ENCODE measurements at regions not wholly inside any gene's neighbourhood (a gene's known extent, or its start where the extent isn't known, plus 50 kb on each side); places are given as distances from the start of the nearest gene placed in this dataset.
"Not testable (repeated sequence)": the region's sequence is repeated elsewhere in the genome, so short reads cannot be mapped to it uniquely, and the experiment has no call there.

DNA sequence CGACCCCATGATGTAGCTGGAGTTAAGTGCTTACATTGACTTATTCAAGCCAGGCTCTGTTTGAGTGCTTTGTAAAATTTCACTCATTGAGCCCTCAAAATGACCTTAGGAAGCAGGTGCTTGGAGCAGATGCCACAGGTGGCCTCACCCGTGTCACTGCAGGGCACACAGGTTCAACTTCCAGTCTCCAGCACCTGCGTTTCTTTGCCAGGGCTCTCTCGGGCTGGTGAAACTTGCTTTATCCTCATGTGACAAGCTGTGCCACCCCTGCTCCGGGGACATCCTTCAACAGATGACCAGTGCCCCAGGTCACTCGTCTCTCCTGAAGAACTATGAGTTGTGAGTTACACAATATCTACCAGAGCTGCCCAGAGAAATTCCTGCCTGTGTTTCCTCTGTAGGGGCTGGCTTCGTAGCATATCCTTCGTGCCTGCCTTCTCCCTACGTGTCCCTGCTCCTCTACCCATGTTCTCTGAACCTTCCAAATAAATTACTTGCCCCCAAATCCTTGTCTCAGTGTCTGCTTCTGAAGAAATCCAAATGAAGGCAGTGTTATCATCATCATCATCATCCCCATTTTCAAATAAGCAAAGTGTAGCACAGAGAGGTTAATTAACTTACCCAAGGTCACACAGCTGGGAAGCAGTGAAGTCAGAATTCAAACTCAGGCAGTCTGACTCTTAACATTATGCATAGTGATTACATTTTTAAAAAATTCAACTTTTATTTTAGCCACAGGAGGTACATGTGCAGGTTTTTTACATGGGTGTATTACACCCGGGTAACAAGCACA is 352.5 kb downstream of the NPIPA8 start:
- no peak for DNase-seq (ENCODE audit: low spot score)

DNA sequence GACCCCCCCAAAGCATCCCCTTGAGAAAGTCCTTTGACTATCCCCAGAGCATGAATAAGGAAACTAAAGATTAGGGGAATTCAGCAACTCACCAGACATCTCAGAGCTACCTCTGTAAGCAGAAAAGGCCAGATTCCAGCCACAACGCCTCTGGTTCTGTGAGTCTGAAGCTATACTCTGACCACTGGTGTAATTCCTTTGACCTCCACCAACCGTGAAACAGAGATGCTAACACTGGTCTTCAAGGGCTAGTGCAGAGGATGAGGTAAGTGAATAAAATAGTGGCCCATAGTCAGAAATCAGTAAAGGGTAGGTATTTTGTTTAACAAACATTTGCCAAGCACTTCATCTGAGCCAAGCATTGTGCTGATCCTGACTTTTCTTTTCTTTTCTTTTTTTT is 353.4 kb downstream of the NPIPA8 start:
- no peak for DNase-seq (ENCODE audit: low spot score)

DNA sequence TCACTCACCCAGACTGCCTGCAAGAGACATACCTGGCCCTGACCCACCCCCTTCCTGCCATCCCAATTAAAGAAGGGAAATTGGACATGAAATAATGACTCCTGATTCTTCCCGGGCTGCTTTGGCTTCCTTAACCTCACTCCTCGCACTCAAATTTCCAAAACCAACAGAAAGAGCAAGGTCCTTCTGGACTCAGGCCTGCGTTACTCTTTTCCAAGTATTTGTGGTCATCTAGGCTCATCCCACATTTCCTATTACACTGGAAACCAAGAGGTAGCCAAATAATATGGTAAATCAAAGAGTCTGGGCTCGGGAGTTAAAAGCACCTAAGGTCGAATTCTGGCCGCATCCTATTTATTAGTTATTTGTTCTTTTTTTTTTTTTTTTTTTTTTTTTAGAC is 359.3 kb downstream of the NPIPA8 start:
- no peak for DNase-seq (ENCODE audit: low spot score)

DNA sequence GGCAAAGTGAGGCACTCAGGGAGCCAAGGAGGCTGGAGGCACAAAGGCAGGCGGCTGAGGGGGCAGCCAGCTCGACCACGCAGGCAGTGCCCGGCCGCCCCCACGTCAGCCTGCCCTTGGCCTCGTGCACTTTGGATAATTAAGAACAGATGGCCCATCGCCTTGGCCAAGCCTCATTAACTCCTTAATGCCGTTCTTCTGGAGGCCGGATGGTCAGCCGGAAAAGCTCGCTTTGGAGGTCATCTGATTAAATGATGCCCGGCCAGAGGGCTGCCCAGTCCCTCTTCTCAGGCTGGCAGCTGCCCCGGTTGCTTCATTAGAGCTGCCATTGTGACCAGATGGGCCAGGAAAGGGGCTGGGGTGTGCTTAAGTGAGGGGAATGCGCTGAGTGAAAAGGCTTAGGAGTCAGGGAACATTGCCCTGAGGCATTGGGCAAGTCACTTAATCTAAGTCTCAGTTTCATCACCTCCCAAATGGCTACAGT is 364.0 kb downstream of the NPIPA8 start:
- DNase-seq (ENCODE audit: low spot score) = no peak

DNA sequence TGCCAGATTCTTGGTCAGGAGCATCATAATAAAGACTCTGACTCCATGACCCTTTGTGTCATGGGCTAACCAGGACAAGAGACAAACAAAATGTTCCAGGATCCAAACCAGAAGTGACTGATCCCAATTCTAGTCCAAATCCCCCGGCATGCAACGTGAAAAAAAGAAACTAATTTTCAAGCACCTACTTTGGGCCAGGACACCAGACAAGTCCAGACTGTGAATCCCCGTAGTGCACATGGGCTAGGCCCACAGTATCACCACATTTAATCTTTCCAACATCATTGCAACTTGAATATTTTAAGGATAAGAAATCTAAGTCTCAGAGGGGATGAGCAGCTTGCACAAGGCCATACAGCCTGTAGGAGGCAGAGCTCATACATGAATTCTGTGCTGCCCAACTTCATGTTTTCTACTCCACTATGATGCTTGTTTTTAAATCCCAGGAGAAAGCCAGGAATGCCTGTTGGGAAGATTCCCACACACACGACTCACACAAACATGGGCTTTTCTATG is 365.7 kb downstream of the NPIPA8 start:
- no peak for DNase-seq (ENCODE audit: low spot score)

- no peak for DNase-seq (ENCODE audit: low spot score)
Observed at GRCh38 chr16:17970157-17970765, 366.3 kb downstream of the NPIPA8 start.

- DNase-seq (ENCODE audit: low spot score) = no peak
Observed at GRCh38 chr16:17965133-17965900, 371.2 kb downstream of the NPIPA8 start.

- DNase-seq (ENCODE audit: low spot score) = no peak
Observed at GRCh38 chr16:17964196-17964595, 372.3 kb downstream of the NPIPA8 start.

DNA sequence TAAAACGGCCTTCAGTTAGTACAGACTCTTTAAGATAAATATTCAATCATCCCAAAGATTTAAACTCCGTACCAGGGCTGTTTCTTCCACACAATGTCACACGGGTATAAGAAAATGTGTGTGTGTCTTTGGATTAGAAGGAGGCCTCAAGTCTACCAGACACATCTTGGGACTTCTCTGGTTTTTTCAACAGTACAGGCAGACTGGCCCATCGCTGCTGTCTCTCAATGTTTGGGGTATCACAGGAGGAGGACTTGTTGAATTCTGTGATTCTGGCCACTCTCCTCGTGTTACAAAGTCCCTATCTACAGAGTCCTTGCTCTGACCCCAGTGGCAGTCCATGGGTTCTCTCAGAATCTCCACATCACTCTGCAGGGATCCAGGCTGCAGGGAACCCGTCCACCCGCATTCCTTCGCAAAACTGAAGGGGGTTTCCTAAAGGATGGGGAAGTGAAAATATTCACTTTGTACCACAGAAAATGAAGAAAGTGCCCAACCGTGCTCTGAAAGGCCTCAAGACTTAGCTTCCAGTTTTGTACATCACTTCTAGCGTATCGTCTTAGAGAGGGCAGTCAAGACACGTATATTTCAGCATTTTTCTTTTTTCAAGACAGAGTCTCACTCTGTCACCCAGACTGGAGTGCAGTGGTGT is 373.2 kb downstream of the NPIPA8 start:
- no peak for DNase-seq (ENCODE audit: low spot score)

- DNase-seq (ENCODE audit: low spot score) = no peak
Observed at GRCh38 chr16:17962726-17963125, 373.8 kb downstream of the NPIPA8 start.

DNA sequence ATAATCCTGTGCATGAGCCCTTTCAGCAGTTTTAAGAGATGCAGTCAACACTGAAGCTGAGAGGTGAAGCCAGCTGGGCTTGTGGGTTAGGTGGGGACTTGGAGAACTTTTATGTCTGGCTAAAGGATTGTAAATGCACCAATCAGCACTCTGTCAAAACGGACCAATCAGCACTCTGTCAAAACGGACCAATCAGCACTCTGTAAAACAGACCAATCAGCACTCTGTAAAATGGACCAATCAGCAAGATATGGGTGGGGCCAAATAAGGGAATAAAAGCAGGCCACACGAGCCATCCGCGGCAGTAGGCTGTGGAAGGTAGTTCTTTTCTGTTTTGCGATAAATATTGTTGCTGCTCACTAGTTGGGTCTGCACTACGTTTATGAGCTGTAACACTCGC is 374.7 kb downstream of the NPIPA8 start:
- not testable (repeated sequence) for DNase-seq (ENCODE audit: low spot score)

GRCh38 chr16:17951378-17951777 is 385.2 kb downstream of the NPIPA8 start:
- no peak for DNase-seq (ENCODE audit: low spot score)

- no peak for DNase-seq (ENCODE audit: low spot score)
Observed at GRCh38 chr16:17949982-17950250, 386.6 kb downstream of the NPIPA8 start.

GRCh38 chr16:17949141-17949981 is 387.2 kb downstream of the NPIPA8 start:
- DNase-seq (ENCODE audit: low spot score) = no peak

DNA sequence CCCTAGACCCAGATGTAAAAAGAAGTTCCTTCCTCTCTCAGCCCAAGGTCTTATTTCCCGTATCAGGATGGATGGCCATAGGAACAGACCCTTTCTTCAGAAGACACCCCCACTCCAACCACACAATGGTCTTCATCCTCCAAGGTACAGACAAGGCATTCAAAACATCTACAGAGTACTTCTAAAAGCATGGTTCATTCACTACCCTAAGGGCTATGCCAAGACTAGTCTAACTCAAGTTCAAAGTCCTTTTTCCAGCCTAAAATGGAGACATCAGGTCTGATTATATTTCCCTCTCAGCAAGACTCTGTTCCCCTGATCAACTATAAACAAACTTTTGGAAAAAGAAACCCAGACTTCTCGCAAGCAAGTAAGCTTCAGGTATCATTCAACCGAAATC is 388.9 kb downstream of the NPIPA8 start:
- no peak for DNase-seq (ENCODE audit: low spot score)

DNA sequence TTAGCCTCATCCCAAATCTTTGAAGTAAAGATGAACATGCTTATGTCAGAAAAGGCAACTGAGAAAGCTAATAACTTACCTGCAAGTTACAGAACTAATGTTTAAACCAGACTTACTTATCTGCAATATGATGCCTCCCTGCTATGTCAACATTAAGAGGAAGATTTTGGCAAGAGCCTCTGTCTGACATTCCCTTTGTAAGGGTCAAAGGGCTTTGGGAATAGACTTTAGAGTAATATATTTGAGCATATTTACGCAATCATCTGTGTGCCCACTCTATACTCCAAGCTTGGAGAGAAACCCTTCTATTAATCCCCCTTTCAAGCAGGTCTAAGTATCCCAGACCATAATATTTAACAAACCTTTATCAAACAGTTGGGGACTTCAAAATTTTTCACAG is 389.4 kb downstream of the NPIPA8 start:
- DNase-seq (ENCODE audit: low spot score) = no peak

- DNase-seq (ENCODE audit: low spot score) = no peak
Observed at GRCh38 chr16:17945080-17945601, 391.4 kb downstream of the NPIPA8 start.

DNA sequence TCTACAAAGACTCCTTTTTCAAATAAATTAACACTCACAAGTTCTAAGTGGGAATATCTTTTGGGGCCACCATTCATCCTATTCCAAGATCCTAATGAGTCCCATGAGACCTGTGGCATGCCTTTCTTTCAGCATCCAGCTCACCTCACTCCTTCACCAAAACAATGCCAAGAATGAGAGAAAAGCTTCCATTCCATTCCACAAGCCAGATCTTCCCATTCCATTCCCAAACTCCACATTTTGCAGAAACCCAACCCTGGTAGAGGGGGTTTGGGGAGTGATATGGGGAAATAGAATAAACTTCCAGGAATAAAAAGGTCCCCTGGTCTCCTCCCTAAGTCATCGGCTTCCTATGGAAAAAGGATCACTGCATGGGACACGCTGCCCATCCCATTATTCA is 392.2 kb downstream of the NPIPA8 start:
- DNase-seq (ENCODE audit: low spot score) = no peak

- no peak for DNase-seq (ENCODE audit: low spot score)
Observed at GRCh38 chr16:17942067-17942466, 394.5 kb downstream of the NPIPA8 start.

- DNase-seq (ENCODE audit: low spot score) = no peak
Observed at GRCh38 chr16:17940584-17941364, 395.8 kb downstream of the NPIPA8 start.

All from SW480 (cell line).